SHP77 (cell line): ENCODE measurements at regions not wholly inside any gene's neighbourhood (a gene's known extent, or its start where the extent isn't known, plus 50 kb on each side); places are given as distances from the start of the nearest gene placed in this dataset.
"Not testable (repeated sequence)": the region's sequence is repeated elsewhere in the genome, so short reads cannot be mapped to it uniquely, and the experiment has no call there.

Experiments
- DNase-seq, 2 experiments: peaks; one replicate each; lab custom pipeline; 2025; lab: John Stamatoyannopoulos, UW

DNA sequence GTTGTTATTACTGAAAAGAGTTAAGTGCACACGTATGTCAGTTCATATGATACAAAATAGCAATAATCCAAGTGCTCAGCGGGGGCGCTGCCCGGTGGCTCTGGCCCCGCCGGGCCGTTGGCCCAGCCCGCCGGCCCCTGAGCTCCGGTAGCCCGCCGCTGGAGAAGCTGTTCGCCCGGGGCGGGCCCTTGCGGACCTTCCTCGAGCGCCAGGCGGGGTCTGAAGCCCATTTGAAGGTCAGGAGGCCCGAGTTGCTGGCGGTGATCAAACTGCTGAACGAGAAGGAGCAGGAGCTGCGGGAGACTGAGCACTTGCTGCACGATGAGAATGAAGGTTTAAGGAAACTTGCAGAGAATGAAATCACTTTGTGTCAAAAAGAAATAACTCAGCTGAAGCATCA lies 599.0 kb downstream of the TRIML1 start:
- not testable (repeated sequence) for DNase-seq

DNA sequence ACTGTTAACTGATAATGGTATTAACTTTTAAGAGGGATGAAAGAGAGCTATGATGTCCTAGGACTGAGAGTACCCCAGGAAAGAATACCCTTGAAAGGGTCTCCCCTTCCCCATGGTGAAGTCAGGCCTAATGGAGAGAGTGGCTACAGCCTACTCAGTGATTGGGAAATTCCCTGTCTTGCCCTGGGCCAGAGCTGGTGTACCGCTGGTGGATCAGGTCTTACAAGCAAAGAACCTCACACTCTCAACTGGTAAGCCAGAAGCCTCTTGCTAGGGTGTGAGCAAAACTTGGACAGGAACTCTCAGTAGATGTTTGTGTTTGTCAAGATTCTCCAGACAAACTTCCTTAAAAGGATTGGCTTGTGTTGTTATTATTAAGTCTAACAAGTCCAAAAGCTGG lies 600.9 kb downstream of the TRIML1 start:
- DNase-seq = not testable (repeated sequence)

DNA sequence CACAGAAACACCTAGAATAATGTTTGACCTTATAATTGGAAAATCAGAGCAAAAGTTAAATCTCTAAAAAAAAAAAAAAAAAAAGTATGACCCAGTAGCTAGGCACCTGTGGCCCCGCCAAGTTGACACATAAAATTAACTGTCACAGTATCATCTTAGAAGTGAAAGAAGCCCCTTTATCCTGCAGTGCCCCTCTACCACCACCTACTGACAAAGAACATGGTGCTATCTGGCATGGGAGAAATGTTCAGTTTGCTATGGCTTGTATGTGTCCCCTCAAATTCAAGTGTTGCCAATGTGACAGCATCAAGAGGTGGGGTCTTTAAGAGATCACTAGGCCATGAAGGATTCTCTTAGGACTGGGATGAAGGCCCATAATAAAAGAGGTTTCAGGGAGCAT lies 601.5 kb downstream of the TRIML1 start:
- not testable (repeated sequence) for DNase-seq

DNA sequence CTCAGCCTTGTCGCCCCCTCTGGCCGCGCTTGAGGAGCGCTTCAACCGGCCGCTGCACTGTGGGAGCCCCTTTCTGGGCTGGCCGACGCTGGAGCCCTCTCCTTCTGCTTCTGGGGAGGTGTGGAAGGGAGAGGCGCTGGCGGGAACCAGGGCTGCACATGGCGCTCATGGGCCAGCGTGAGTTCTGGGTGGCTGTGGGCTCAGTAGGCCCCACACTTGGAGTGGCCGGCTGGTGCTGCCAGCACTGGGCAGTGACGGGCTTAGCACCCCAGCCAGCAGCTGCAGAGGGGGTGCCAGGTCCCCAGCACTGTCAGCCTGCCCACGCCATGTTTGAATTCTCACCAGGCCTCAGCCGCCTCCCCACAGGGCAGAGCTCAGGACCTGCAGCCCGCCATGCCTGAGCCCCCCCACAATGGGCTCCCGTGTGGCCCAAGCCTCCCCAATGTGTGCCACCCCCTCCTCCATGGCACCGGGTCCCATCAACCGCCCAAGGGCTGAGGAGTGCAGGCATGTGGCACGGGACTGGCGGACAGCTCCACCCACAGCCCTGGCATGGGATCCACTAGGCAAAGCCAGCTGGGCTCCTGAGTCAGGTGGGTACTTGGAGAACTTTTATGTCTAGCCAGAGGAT lies 615.2 kb downstream of the TRIML1 start:
- DNase-seq = no peak

DNA sequence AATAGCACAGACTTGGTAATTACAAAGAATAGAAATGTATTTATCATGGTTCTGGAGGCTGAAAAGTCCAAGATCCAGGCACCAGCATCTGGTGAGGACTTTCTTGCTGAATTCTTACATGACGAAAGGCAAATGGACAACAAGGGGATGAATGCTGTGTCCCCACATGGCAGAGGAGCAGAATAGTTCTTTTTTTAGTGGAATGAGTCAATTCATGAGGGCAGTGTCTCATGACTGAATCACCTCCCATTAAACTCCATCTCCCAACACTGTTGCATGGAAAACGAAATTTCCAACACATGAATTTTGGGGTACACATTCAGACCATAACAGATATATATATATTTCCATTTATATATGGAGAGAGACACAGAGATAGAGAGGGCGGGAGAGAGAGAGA lies 628.3 kb downstream of the TRIML1 start:
- DNase-seq = no peak

DNA sequence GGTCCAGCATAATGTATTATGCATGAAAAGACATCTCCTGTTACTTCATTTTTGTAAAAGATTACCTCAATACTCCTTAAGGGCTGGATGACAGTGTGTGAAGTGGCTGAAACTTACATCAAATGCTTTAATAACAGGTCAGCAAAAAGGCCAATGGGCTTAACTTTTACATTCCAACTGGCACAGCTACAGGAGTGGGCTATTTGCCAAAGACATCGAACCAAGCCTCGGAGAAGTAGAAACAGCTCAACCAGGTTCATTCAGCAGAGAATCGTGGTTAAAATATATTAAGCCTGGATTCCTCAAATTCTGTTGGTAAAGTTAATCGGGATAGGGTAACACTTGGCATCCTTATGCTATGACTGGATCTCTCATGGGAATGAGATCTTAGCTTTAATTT lies 639.7 kb downstream of the TRIML1 start:
- DNase-seq = no peak

DNA sequence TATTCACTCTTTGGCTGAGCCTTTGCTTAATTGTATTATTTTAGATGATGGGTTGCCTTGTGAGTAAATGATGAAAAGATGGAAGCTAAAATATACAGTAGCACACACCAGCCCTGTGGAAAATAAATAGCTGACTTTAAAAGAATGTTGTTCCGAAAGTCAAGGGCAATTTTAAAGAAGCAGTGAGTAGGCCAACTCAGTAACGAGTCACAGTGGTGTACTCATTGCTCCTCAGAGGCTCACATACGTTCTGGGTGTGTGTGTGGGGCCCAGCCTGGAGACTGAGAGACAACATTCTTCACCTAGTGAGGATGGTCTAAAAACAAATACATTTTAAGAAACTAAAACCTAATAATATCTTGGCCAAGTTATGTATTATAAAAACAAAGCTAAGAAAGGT lies 640.3 kb downstream of the TRIML1 start:
- no peak for DNase-seq

DNA sequence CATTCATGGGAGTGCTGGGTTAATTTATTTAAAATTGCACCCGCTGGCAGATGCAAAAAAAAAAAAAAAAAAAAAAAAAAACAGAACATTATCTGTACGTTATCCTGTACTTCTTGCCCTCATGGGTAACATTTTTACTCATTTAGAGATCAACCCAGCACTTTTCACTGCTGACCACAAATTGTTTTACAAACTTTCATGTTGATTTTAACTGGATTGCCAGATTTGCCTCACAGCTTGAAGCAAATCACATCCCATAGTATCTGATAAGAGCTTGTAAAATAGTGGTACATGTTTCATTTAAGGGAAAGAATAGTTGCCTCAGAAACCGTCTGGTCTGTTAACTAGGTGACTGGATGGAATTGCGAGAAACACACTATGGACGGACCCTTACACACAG lies 640.8 kb downstream of the TRIML1 start:
- DNase-seq = no peak

DNA sequence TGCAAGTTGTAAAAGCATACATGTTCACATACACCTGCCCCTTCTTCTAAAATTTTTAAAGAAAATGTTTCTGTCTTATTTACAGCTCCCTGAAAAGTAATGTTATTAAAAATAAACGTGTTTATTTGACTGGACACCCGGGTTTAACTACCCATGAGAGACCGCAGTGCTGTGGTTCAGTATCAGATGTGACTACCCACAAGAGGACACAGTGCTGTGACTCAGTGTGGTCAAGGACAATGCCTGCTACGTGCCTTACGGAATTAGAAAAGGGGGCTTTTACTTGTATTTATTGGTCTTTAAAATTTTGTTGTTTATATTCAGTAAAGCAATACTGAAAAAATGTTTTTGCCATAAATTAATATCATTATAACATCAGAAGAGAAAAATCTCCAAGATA lies 641.4 kb downstream of the TRIML1 start:
- no peak for DNase-seq

DNA sequence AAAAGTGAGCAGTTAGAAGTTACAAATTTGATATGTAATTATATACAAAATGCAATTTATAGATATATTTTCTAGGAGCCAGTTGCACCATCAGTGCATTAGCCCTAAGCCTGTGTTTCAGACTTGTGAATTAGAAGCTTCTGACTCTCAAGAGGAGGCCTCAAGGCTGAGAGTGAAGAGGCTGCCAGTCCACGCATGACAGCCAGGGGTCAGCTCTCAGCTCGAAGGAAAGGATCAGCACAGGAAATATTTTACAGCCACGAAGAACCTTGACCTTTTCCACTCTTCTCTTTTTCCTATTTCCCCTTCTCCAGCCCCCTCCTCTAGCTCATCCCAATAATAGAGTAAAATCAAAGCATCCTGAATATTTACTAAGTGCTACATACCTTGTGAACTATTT lies 642.4 kb downstream of the TRIML1 start:
- DNase-seq = peak in 1 of 2 experiments; percentile 18

DNA sequence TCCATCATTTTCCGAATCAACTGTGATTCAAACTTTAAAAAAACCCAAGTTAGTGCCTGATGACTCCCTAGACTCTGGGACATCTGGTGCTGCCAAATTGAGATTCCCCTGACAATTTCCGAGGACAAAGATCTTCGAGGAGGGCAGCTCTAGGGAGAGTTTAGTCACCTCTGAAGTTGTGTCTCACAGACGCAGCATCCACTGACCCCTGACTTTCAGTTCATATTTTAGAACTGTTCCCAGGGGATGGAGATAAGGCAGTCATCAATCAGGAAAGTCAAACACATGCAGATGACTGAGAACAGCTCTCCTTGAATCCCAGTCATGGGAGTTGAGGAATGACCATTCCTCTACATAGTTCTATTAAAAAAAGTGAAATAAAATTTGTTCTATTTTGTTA lies 643.9 kb downstream of the TRIML1 start:
- no peak for DNase-seq

DNA sequence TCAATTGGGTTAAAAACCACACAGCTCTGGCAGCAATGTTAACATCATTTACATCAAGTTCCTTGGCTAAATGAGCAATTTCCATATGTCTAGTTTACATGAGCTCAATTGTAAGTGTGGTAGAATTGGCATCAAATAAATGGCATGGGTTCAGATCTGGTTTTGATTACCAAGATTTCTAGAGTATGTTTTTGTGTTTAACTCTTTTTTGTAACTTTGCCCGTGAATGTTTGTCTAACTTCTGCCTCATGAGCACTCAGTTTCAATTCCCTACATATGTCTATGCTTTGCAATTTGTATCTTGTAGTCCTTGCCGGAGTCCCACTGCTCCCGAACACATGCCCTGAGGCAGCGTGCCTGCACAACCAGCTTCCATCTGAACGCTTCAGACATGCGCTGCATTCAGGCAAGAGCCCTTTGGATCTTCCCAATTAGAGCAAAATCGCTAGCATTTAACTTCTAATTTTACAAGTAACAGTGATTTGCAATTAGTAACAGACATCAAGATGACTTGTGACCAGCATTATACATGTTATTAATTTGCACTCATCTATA lies 644.4 kb downstream of the TRIML1 start:
- DNase-seq = no peak

DNA sequence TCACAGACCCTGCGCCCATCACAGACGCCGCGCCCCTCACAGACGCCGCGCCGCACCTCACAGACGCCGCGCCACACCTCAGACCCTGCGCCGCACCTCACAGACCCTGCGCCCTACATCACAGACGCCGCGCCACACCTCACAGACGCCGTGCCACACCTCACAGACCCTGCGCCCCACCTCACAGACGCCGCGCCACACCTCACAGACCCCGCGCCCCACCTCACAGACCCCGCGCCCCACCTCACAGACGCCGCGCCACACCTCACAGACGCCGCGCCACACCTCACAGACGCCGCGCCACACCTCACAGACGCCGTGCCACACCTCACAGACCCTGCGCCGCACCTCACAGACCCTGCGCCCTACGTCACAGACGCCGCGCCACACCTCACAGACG lies 657.4 kb downstream of the TRIML1 start:
- DNase-seq = not testable (repeated sequence)

DNA sequence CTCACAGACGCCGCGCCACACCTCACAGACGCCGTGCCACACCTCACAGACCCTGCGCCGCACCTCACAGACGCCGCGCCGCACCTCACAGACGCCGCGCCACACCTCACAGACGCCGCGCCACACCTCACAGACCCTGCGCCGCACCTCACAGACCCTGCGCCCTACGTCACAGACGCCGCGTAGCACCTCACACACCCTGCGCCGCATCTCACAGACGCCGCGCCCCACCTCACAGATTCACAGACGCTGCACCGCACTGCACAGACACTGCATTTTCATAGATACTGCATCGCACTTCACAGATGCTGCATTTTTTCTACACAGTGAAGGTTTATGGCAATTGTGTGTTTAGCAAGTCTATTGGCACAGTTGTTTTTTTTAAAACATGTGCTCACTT lies 657.8 kb downstream of the TRIML1 start:
- DNase-seq = not testable (repeated sequence)

DNA sequence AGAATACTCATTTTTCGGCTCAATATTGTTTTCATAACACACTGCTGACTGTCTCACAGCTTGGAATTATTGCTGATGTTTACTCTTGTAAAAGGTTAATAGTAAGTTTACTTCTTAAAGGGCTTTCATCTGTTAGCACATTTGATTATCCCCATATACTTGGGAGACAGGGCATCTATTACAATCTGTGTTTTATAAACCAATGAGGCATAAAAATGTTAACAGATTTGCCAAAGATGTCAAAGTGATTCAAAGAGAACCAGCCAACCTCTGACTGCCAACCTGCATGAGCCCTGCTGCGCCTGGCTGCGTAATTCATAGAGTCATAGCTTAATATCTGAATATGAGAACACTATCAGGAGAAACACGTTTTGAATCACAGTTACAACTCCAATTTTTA lies 665.6 kb downstream of the TRIML1 start:
- DNase-seq = no peak

DNA sequence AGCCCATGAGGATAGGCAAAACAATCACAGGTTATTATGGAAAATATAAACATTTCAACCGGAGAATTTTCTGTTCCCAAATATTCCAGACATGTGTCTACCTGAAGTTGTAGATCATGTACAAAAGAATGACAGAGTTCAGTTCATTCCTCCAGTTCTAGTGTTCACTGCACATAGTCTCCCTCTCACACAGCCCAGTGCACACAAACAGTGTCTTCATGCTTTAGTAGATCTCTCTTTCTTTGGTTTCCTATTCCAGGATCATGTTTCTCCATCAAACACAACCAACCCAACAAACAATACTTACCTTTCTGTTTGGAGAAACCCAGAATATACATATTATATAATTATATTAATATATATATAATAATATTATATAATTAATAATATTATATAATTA lies 671.9 kb downstream of the TRIML1 start:
- DNase-seq = no peak

DNA sequence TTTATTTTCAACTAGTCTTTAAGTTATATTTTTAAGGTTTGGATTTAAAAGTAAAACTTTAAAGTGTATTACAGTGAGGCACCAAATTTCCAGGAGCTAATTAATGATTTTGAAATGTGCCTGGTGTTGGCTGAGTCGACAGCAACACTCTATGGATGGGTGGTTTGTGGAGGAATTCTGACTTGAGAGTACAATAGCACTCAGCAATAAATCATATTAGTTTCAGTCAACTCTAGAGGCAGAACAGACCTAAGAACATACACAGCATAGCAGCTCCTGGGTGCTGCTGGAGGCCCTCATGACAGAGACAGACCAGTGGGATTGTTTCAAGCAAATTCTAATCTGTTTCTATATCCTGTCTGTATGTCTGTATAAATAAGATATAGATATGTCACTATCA lies 673.4 kb downstream of the TRIML1 start:
- DNase-seq = no peak

DNA sequence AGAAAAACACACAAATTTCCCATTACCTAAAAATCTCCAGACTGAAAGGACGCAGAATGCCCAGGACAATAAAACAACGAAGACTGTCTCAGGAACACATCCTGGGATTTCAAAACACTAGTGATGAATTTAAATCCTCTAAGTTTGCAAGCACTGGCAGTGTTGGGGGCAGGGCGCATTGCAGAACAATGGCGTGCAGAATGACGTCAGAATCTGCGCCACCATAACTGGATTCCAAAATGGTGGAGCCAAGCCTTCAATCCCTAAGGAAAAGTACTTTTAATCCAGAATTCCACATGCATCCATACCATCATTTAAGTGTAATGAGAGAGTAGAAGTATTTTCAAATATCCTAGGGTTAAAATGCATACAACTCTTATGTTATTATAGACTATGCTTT lies 679.1 kb downstream of the TRIML1 start:
- no peak for DNase-seq

DNA sequence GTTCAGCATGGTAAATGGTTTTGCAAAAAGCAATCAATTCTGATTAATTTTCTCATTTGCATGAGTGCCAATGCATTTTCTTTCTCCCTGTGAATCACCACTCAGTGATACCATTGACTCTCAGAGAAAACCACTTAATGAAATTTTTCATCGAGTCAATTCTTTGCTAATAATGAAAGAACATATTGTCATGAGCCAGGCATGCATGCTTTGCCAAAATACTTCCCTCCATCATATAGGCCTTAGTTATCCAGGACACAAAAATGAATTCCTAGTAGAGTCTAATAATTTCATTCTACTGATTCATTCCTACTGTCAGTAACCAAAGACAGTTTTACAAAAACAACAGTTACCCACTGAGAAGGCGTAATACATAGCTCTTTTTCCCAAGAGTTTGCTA lies 680.0 kb downstream of the TRIML1 start:
- no peak for DNase-seq

DNA sequence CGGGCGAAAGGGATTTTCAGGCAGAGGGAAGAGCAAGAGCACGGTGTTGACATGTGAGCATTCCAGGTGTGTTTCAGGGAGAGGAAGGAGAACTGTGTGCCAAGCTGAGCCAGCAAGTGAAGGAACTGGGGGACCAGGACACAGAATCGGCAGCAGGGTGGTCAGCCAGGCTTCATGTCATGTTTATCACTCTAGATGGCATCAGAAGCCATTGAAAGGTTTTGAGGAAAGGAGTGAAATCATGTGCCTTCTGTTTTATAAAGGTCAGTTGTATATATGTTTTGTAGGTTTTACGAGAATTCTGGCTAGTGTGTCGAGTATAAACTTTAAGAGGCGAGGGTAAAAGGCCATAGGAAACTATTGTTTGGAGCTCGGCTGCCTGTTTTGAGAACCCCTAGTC lies 682.3 kb downstream of the TRIML1 start:
- DNase-seq = no peak

DNA sequence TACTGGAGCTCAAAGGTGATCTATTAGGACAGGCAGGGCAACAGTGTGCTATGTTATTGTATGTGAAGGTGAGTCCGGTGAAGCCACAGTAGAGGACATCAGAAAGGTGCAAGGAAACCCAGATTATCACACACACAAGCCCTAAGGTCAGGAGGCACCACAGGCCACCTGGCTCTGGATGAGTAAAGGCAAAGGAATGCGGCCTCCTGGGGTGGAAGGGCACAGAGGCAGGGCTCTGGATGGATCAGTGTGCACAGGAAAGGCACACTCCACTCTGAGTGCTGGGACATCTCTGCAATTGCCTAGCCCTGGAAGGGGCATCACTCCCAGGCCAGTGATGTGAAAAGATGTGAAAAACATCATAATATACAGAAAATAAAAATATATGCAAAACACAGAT lies 683.5 kb downstream of the TRIML1 start:
- no peak for DNase-seq

DNA sequence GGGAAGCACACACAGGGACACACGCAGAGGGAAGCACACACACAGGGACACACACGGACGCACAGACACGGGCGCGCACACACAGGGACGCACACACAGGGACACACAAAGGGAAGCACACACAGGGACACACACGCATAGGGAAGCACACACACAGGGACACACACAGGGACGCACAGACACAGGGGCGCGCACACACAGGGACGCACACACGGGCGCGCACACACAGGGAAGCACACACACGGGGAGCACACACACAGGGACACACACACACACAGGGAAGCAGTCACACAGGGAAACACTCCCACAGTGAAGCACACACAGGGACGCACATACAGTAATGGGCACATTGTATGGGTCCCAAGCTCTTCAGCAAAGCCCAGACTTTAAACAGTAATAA lies 685.3 kb downstream of the TRIML1 start:
- no peak for DNase-seq

DNA sequence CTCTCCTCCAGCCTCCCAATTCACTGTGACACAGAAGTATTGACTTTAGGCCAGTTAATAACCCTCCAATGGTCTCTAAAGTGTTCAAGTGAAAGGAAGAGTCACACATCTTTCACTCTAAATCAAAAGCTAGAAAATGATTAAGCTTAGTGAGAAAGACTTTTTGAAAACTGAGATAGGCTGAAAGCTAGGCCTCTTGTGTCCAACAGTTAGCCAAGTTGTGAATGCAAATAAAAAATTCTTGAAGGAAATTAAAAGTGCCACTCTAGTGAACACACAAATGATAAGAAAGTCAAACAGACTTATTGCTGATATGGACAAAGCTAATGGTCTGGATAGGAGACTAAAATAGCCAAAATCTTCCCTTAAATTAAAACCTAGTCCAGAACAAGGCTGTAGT lies 687.2 kb downstream of the TRIML1 start:
- no peak for DNase-seq

DNA sequence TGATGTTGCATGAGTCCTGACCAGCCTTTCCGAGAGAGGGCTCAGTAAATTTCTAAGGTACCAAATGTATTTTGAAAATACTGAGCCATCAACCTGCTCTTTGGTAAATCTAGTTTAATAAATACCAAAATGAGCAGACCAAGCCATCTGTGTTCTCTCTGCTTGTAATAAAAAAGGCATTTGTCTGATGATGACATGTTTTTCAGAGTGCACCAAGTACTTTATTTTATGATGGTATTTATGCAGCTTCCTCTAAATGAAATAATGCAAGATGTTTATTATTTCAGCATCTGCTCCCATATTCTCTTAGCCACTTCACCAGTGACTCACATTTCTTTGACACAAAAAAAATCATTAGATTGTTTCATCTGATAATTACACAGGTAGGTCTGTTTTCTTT lies 700.5 kb downstream of the TRIML1 start:
- no peak for DNase-seq
